ENCODE measurements at regions not wholly inside any gene's neighbourhood (a gene's known extent, or its start where the extent isn't known, plus 50 kb on each side); places are given as distances from the start of the nearest gene placed in this dataset.

DNA sequence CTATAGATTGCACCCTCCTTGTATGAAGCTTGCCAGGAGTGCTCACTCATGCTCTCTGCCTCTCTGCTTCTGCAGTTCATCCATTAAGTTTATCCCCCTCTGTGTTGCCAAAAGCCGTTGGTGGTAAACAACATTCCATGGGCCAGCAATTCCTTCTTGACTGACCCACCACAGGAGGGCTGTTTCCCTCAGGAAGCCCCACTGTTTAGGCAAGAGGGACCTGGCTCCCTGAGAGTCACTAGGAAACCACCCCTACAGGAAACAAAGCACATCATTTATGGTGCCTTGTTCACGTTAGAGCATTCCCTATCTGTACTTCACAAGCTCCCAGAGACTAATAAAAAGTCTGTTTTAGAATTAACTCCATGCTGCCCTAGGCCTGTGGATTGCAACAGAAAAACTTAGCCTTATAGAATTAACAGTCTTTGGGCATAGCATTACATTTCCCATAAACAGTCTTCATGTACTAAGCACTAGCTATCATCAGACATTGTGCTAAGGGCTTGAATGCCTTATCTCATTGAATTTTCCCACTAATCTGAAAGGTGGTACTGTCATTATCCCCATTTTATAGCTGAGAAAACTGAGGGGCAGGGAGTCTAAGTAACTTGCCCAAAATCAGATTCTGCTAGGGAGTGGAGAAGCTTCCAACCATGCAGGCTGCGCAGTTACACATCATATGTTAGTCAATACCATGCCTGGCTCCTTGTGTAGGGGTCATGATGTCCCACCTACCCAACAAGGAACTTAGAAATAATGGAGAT, 149.9 kb downstream of the SHQ1 start:
- no peak overlapping the region for H3K27ac ChIP-seq (ENCODE audit: low read depth in 2 of 2, low read length in 1 of 2)
- H3K79me2 ChIP-seq (ENCODE audit: insufficient read depth): no peaks in the 10 kb centered on the region
- no peaks in the 10 kb centered on the region for H3K9me3 ChIP-seq
- TF ChIP-seq SIN3A (IDR thresholded peaks at IDR 0.05; ENCODE audit: borderline replicate concordance, low read depth, low read length) (no peak), RXRA (IDR thresholded peaks at IDR 0.05; ENCODE audit: borderline replicate concordance, low read depth) (no peak)
- TF ChIP-seq, protein P1, sequence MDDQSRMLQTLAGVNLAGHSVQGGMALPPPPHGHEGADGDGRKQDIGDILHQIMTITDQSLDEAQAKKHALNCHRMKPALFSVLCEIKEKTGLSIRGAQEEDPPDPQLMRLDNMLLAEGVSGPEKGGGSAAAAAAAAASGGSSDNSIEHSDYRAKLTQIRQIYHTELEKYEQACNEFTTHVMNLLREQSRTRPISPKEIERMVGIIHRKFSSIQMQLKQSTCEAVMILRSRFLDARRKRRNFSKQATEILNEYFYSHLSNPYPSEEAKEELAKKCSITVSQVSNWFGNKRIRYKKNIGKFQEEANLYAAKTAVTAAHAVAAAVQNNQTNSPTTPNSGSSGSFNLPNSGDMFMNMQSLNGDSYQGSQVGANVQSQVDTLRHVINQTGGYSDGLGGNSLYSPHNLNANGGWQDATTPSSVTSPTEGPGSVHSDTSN (IDR thresholded peaks at IDR 0.05): no peak
- TF ChIP-seq, protein P2, sequence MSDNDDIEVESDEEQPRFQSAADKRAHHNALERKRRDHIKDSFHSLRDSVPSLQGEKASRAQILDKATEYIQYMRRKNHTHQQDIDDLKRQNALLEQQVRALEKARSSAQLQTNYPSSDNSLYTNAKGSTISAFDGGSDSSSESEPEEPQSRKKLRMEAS (IDR thresholded peaks at IDR 0.05; ENCODE audit: low read depth): no peak
- TF ChIP-seq, protein P3, sequence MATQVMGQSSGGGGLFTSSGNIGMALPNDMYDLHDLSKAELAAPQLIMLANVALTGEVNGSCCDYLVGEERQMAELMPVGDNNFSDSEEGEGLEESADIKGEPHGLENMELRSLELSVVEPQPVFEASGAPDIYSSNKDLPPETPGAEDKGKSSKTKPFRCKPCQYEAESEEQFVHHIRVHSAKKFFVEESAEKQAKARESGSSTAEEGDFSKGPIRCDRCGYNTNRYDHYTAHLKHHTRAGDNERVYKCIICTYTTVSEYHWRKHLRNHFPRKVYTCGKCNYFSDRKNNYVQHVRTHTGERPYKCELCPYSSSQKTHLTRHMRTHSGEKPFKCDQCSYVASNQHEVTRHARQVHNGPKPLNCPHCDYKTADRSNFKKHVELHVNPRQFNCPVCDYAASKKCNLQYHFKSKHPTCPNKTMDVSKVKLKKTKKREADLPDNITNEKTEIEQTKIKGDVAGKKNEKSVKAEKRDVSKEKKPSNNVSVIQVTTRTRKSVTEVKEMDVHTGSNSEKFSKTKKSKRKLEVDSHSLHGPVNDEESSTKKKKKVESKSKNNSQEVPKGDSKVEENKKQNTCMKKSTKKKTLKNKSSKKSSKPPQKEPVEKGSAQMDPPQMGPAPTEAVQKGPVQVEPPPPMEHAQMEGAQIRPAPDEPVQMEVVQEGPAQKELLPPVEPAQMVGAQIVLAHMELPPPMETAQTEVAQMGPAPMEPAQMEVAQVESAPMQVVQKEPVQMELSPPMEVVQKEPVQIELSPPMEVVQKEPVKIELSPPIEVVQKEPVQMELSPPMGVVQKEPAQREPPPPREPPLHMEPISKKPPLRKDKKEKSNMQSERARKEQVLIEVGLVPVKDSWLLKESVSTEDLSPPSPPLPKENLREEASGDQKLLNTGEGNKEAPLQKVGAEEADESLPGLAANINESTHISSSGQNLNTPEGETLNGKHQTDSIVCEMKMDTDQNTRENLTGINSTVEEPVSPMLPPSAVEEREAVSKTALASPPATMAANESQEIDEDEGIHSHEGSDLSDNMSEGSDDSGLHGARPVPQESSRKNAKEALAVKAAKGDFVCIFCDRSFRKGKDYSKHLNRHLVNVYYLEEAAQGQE (IDR thresholded peaks at IDR 0.05; ENCODE audit: low read depth, low read length): no peak
- TF ChIP-seq, protein P4, sequence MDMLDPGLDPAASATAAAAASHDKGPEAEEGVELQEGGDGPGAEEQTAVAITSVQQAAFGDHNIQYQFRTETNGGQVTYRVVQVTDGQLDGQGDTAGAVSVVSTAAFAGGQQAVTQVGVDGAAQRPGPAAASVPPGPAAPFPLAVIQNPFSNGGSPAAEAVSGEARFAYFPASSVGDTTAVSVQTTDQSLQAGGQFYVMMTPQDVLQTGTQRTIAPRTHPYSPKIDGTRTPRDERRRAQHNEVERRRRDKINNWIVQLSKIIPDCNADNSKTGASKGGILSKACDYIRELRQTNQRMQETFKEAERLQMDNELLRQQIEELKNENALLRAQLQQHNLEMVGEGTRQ (IDR thresholded peaks at IDR 0.05; ENCODE audit: borderline replicate concordance, low read depth, low read length): no peak
- H3K27me3 ChIP-seq (ENCODE audit: insufficient read depth): no peaks in the 10 kb centered on the region; the same call in 1 of the 2 replicates
- no peaks in the 10 kb centered on the region for H3K9me2 ChIP-seq
- 40% methylated on average over 3 of the region's 3 CpGs for WGBS (ENCODE audit: low lambda C conversion rate)
- H3F3A ChIP-seq (replicated peaks; ENCODE audit: insufficient read depth): no peaks in the 10 kb centered on the region
- no peaks in the 10 kb centered on the region for H4K20me1 ChIP-seq (ENCODE audit: insufficient read depth)
- peaks cover 0 to 5% of the 10 kb centered on the region in 2 experiments; a peak in 1 of 4 replicates for H3K4me1 ChIP-seq (ENCODE audit: control insufficient read depth in 1 of 2, insufficient read depth in 2 of 2, low read depth in 1 of 2, low read length in 1 of 2)
- H2AFZ ChIP-seq (ENCODE audit: low read depth): no peak overlapping the region
- ChIA-PET POLR2A (no interaction called here), CTCF (interaction anchor here (1.1 to 3.3 kb wide), 2 partner anchors 32 to 125 kb away, joined by 3 to 10 read pairs; no protein-coding TSS in a partner anchor)
- no peaks in the 10 kb centered on the region for H3K36me3 ChIP-seq (replicated peaks in 1 of 2; ENCODE audit: control insufficient read depth in 1 of 2, insufficient read depth in 2 of 2, low read length in 1 of 2)
- H3K4me2 ChIP-seq: no peak overlapping the region
- no peak overlapping the region for H3K9ac ChIP-seq
- H3K4me3 ChIP-seq (ENCODE audit: low read depth in 2 of 2, low read length in 1 of 2): no peak overlapping the region
- no peak for DNase-seq

DNA sequence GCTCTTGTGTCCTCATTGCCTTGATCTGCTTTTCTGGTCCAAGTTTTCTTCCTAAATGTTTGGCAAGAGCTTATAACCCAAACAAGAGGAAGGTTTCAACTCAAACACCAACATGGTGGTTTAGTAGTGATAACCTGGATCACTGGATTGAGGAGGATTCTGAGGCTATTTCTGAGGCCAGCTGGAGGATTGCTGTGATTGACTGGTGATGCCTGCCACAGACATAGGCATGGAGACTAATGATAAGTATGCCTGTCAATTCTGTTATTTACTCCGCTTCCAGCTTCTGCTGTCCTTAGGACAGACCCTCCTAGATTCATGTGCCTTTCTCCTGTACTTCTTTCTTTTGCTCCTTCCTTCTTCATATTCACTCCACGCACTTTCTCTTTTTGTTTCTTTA, 150.5 kb downstream of the SHQ1 start:
- WGBS (ENCODE audit: low lambda C conversion rate): 79% methylated on average over 2 of the region's 2 CpGs
- no peaks in the 10 kb centered on the region for H3K79me2 ChIP-seq (ENCODE audit: insufficient read depth)
- H3K4me1 ChIP-seq (ENCODE audit: control insufficient read depth in 1 of 2, insufficient read depth in 2 of 2, low read depth in 1 of 2, low read length in 1 of 2): peaks cover 0 to 4% of the 10 kb centered on the region in 2 experiments; a peak in 1 of 4 replicates
- H4K20me1 ChIP-seq (ENCODE audit: insufficient read depth): no peaks in the 10 kb centered on the region
- H2AFZ ChIP-seq (ENCODE audit: low read depth): no peak overlapping the region
- no peaks in the 10 kb centered on the region for H3F3A ChIP-seq (replicated peaks; ENCODE audit: insufficient read depth)
- no peak overlapping the region for H3K27ac ChIP-seq (ENCODE audit: low read depth in 2 of 2, low read length in 1 of 2)
- ChIA-PET POLR2A (no interaction called here), CTCF (interaction anchor here (1.1 to 3.3 kb wide), 2 partner anchors 32 to 125 kb away, joined by 3 to 10 read pairs; no protein-coding TSS in a partner anchor)
- no peak overlapping the region for H3K9ac ChIP-seq
- H3K4me3 ChIP-seq (ENCODE audit: low read depth in 2 of 2, low read length in 1 of 2): no peak overlapping the region
- H3K4me2 ChIP-seq: no peak overlapping the region
- H3K9me3 ChIP-seq: no peaks in the 10 kb centered on the region
- H3K27me3 ChIP-seq (ENCODE audit: insufficient read depth): no peaks in the 10 kb centered on the region; the same call in 1 of the 2 replicates
- DNase-seq: no peak
- H3K9me2 ChIP-seq: no peaks in the 10 kb centered on the region
- H3K36me3 ChIP-seq (replicated peaks in 1 of 2; ENCODE audit: control insufficient read depth in 1 of 2, insufficient read depth in 2 of 2, low read length in 1 of 2): no peaks in the 10 kb centered on the region
- TF ChIP-seq, protein P4 (IDR thresholded peaks at IDR 0.05; ENCODE audit: borderline replicate concordance, low read depth, low read length): no peak
- TF ChIP-seq GABPA (IDR thresholded peaks at IDR 0.05; ENCODE audit: low read depth) (no peak), JUND (IDR thresholded peaks at IDR 0.05) (no peak), SMC3 (IDR thresholded peaks at IDR 0.05; ENCODE audit: low read depth, low read length) (no peak), EZH2phosphoT487 (IDR thresholded peaks at IDR 0.05; ENCODE audit: borderline replicate concordance, low read depth) (no peak), TEAD4 (IDR thresholded peaks at IDR 0.05; ENCODE audit: borderline replicate concordance, insufficient read depth) (no peak), ELF1 (IDR thresholded peaks at IDR 0.05) (no peak), GATA2 (CRISPR knock-in tag; IDR thresholded peaks at IDR 0.05) (no peak)
- TF ChIP-seq, protein P5, sequence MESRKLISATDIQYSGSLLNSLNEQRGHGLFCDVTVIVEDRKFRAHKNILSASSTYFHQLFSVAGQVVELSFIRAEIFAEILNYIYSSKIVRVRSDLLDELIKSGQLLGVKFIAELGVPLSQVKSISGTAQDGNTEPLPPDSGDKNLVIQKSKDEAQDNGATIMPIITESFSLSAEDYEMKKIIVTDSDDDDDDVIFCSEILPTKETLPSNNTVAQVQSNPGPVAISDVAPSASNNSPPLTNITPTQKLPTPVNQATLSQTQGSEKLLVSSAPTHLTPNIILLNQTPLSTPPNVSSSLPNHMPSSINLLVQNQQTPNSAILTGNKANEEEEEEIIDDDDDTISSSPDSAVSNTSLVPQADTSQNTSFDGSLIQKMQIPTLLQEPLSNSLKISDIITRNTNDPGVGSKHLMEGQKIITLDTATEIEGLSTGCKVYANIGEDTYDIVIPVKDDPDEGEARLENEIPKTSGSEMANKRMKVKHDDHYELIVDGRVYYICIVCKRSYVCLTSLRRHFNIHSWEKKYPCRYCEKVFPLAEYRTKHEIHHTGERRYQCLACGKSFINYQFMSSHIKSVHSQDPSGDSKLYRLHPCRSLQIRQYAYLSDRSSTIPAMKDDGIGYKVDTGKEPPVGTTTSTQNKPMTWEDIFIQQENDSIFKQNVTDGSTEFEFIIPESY (IDR thresholded peaks at IDR 0.05; ENCODE audit: borderline replicate concordance, low read depth): no peak
